HG02610 (cell line): ENCODE measurements at regions not wholly inside any gene's neighbourhood (a gene's known extent, or its start where the extent isn't known, plus 50 kb on each side); places are given as distances from the start of the nearest gene placed in this dataset.

Experiments used
- ATAC-seq: cut with Tn5 transposase; IDR thresholded peaks from one replicate; pipeline ENCODE4 v1.9.1; 2021; ENCODE audit warnings: mild to moderate bottlenecking, moderate library complexity; ENCODE audit not compliant: unreplicated experiment

- ATAC-seq = no peak
Measured at GRCh38 chr11:128116447-128116846, 470.9 kb downstream of the ETS1 start.

GRCh38 chr11:128105950-128106349, 481.4 kb downstream of the ETS1 start:
- ATAC-seq = no peak

- no peak for ATAC-seq
Measured at GRCh38 chr11:128105511-128105910, 481.8 kb downstream of the ETS1 start.

GRCh38 chr11:128103278-128103873, 484.0 kb downstream of the ETS1 start:
- ATAC-seq = no peak

- no peak for ATAC-seq
Measured at GRCh38 chr11:128098781-128099180, 488.6 kb downstream of the ETS1 start.

GRCh38 chr11:128095466-128095981, 491.8 kb downstream of the ETS1 start:
- ATAC-seq = no peak

- no peak for ATAC-seq
Measured at GRCh38 chr11:128093689-128094088, 493.7 kb downstream of the ETS1 start.

GRCh38 chr11:128089962-128090361, 497.4 kb downstream of the ETS1 start:
- no peak for ATAC-seq

- no peak for ATAC-seq
Measured at GRCh38 chr11:128086794-128087193, 500.6 kb downstream of the ETS1 start.

- ATAC-seq = no peak
Measured at GRCh38 chr11:128085276-128085675, 502.1 kb downstream of the ETS1 start.

GRCh38 chr11:128082574-128082973, 504.8 kb downstream of the ETS1 start:
- ATAC-seq = no peak

- ATAC-seq = no peak
Measured at GRCh38 chr11:128069665-128070064, 517.7 kb downstream of the ETS1 start.

GRCh38 chr11:128067780-128068179, 519.6 kb downstream of the ETS1 start:
- ATAC-seq = no peak

- no peak for ATAC-seq
Measured at GRCh38 chr11:128066399-128066798, 521.0 kb downstream of the ETS1 start.

- no peak for ATAC-seq
Measured at GRCh38 chr11:128061281-128061871, 526.0 kb downstream of the ETS1 start.

- ATAC-seq = no peak
Measured at GRCh38 chr11:128058580-128059208, 528.7 kb downstream of the ETS1 start.

- ATAC-seq = no peak
Measured at GRCh38 chr11:128057786-128058395, 529.5 kb downstream of the ETS1 start.

GRCh38 chr11:128055576-128056217, 531.7 kb downstream of the ETS1 start:
- ATAC-seq = no peak

GRCh38 chr11:128053981-128054931, 533.1 kb downstream of the ETS1 start:
- ATAC-seq = peak; percentile 80
